GM23338 (cell line): ENCODE measurements at regions not wholly inside any gene's neighbourhood (a gene's known extent, or its start where the extent isn't known, plus 50 kb on each side); places are given as distances from the start of the nearest gene placed in this dataset.

Experiments
- ATAC-seq: fragments of 200-7000 bp; cut with Tn5 transposase; 3 replicates; pipeline ENCODE4 v1.9.1; 2020
- DNase-seq: peaks from one replicate; pipeline ENCODE4 v3.0.0-alpha.2; 2015; ENCODE audit warnings: low spot score
- H2AFZ ChIP-seq: fragments of 200-600 bp; sonication (generic); 2 replicates; pipeline ENCODE4 v1.8.0; 2016; ENCODE audit warnings: antibody characterized with exemption, mild to moderate bottlenecking, moderate library complexity
- H3F3A ChIP-seq: fragments of 200-600 bp; sonication (generic); replicated peaks from 2 replicates; pipeline ENCODE4 v1.8.0; 2017; ENCODE audit warnings: antibody characterized with exemption, mixed run types, low read depth
- H3K27ac ChIP-seq: fragments of 200-600 bp; sonication (generic); 2 replicates; pipeline ENCODE4 v1.6.1; 2016; ENCODE audit warnings: low read depth
- H3K27me3 ChIP-seq: fragments of 200-600 bp; sonication (generic); 2 replicates; pipeline ENCODE4 v1.8.0; 2016; ENCODE audit warnings: mild to moderate bottlenecking, mixed run types, moderate library complexity; ENCODE audit not compliant: insufficient read depth
- H3K36me3 ChIP-seq: fragments of 200-600 bp; sonication (generic); 2 replicates; pipeline ENCODE4 v1.8.0; 2016; ENCODE audit warnings: mild to moderate bottlenecking; ENCODE audit not compliant: insufficient read depth
- H3K4me1 ChIP-seq: fragments of 200-600 bp; sonication (generic); 2 replicates; pipeline ENCODE4 v1.8.0; 2016; ENCODE audit warnings: mild to moderate bottlenecking, moderate library complexity; ENCODE audit not compliant: insufficient read depth
- H3K4me2 ChIP-seq: fragments of 200-600 bp; sonication (generic); 2 replicates; pipeline ENCODE4 v1.7.1; 2017; ENCODE audit warnings: mixed run types
- H3K4me3 ChIP-seq: fragments of 200-600 bp; sonication (generic); 2 replicates; pipeline ENCODE4 v1.6.1; 2016; ENCODE audit warnings: mixed run types
- H3K79me2 ChIP-seq: fragments of 200-600 bp; sonication (generic); replicated peaks from 2 replicates; pipeline ENCODE4 v1.8.0; 2017; ENCODE audit warnings: mild to moderate bottlenecking; ENCODE audit not compliant: insufficient read depth
- H3K9me2 ChIP-seq: fragments of 200-600 bp; sonication (generic); 2 replicates; pipeline ENCODE4 v1.8.0; 2017; ENCODE audit not compliant: insufficient read depth
- H4K20me1 ChIP-seq: fragments of 200-600 bp; sonication (generic); replicated peaks from 2 replicates; pipeline ENCODE4 v1.8.0; 2017; ENCODE audit warnings: mild to moderate bottlenecking; ENCODE audit not compliant: insufficient read depth
- H3K27ac Mint-ChIP-seq: 2 replicates; pipeline ENCODE4 v1.8.0; 2020; ENCODE audit warnings: inconsistent platforms, mild to moderate bottlenecking, moderate library complexity, mixed read lengths
- H3K27me3 Mint-ChIP-seq: 3 replicates; pipeline ENCODE4 v1.8.0; 2022; ENCODE audit warnings: low read depth, mild to moderate bottlenecking, moderate library complexity, mixed read lengths, inconsistent platforms; ENCODE audit not compliant: insufficient read depth, poor library complexity
- H3K36me3 Mint-ChIP-seq: 3 replicates; pipeline ENCODE4 v1.8.0; 2021; ENCODE audit warnings: low read depth, mild to moderate bottlenecking, inconsistent platforms, moderate library complexity, mixed read lengths
- H3K4me1 Mint-ChIP-seq: 3 replicates; pipeline ENCODE4 v1.8.0; 2020; ENCODE audit warnings: mild to moderate bottlenecking, inconsistent platforms, mixed read lengths
- H3K4me3 Mint-ChIP-seq: 3 replicates; pipeline ENCODE4 v1.8.0; 2021; ENCODE audit warnings: moderate library complexity, mild to moderate bottlenecking, inconsistent platforms, mixed read lengths
- H3K9me3 Mint-ChIP-seq: 3 replicates; pipeline ENCODE4 v1.8.0; 2020; ENCODE audit warnings: moderate library complexity, mild to moderate bottlenecking, inconsistent platforms, mixed read lengths
- CTCF ChIP-seq, 2 experiments: fragments of 200-600 bp in 1 of 2; sonication (generic) in 1 of 2; conservative IDR thresholded peaks; 2 replicates each; pipeline versions ENCODE4 v1.5.1 to v1.6.1; 2016 to 2017; ENCODE audit warnings: antibody characterized with exemption in 2 of 2, low read depth in 2 of 2, mild to moderate bottlenecking in 2 of 2, moderate library complexity in 1 of 2
- EZH2phosphoT487 ChIP-seq: fragments of 200-600 bp; sonication (generic); IDR thresholded peaks from one replicate; pipeline ENCODE4 v1.8.1; 2018; ENCODE audit warnings: antibody characterized with exemption; ENCODE audit not compliant: unreplicated experiment
- REST ChIP-seq: IDR thresholded peaks from one replicate; pipeline ENCODE4 v1.6.1; 2018; ENCODE audit warnings: antibody characterized with exemption; ENCODE audit not compliant: unreplicated experiment
- ZNF462 ChIP-seq: fragments of 250-450 bp; sonication (Bioruptor Pico); IDR thresholded peaks from 2 replicates; pipeline ENCODE4 v1.5.0; 2020; ENCODE audit warnings: mild to moderate bottlenecking, moderate library complexity

- H3K27ac Mint-ChIP-seq: peak overlapping the region; percentile 38; the same call in 1 of the 2 replicates
- H3K4me1 ChIP-seq: no peaks in the 10 kb centered on the region
- no peak overlapping the region for H3K4me3 Mint-ChIP-seq
- H3K36me3 Mint-ChIP-seq: peaks cover 13% of the 10 kb centered on the region; the same call in 2 of the 3 replicates
- no peaks in the 10 kb centered on the region for H3K27me3 ChIP-seq
- no peaks in the 10 kb centered on the region for H3F3A ChIP-seq
- no peaks in the 10 kb centered on the region for H3K36me3 ChIP-seq
- H2AFZ ChIP-seq: no peak overlapping the region
- H3K27me3 Mint-ChIP-seq: peaks cover 2% of the 10 kb centered on the region
- DNase-seq: peak; percentile 86
- H3K27ac ChIP-seq: no peak overlapping the region
- no peaks in the 10 kb centered on the region for H3K79me2 ChIP-seq
- no peak overlapping the region for H3K4me3 ChIP-seq
- peak; percentile 95 for ATAC-seq
- no peak for TF ChIP-seq EZH2phosphoT487
- TF ChIP-seq CTCF (conservative IDR thresholded peaks at IDR 0.05; ENCODE audit: low read depth in 2 of 2): peak; percentile 72 to 76
- no peaks in the 10 kb centered on the region for H3K9me2 ChIP-seq
- peaks cover 24% of the 10 kb centered on the region for H3K4me1 Mint-ChIP-seq
- H3K9me3 Mint-ChIP-seq: peaks cover 22% of the 10 kb centered on the region
- H4K20me1 ChIP-seq: no peaks in the 10 kb centered on the region
- H3K4me2 ChIP-seq: no peak overlapping the region
These were observed 131.8 kb upstream of the PROKR2 start for GRCh38 chr20:5448449-5449118.

GRCh38 chr20:5447188-5447587 is 130.4 kb upstream of the PROKR2 start:
- Histone ChIP-seq H3K27me3 (no peaks in the 10 kb centered on the region), H3K9me2 (no peaks in the 10 kb centered on the region), H3K79me2 (no peaks in the 10 kb centered on the region), H3K36me3 (no peaks in the 10 kb centered on the region), H3K4me1 (no peaks in the 10 kb centered on the region), H3K27ac (no peak overlapping the region), H2AFZ (no peak overlapping the region), H4K20me1 (no peaks in the 10 kb centered on the region), H3F3A (no peaks in the 10 kb centered on the region), H3K4me2 (no peak overlapping the region), H3K4me3 (no peak overlapping the region)
- H3K36me3 Mint-ChIP-seq: peaks cover 10% of the 10 kb centered on the region; the same call in 2 of the 3 replicates
- H3K27ac Mint-ChIP-seq: no peak overlapping the region
- DNase-seq (no peak), ATAC-seq (no peak)
- no peak overlapping the region for H3K4me3 Mint-ChIP-seq
- H3K27me3 Mint-ChIP-seq: peaks cover 2% of the 10 kb centered on the region
- TF ChIP-seq ZNF462 (no peak), REST (no peak), CTCF (conservative IDR thresholded peaks at IDR 0.05; ENCODE audit: low read depth in 2 of 2) (no peak)
- H3K9me3 Mint-ChIP-seq: peaks cover 15% of the 10 kb centered on the region
- peaks cover 24% of the 10 kb centered on the region for H3K4me1 Mint-ChIP-seq
